ENCODE measurements at regions not wholly inside any gene's neighbourhood (a gene's known extent, or its start where the extent isn't known, plus 50 kb on each side); places are given as distances from the start of the nearest gene placed in this dataset.

DNA sequence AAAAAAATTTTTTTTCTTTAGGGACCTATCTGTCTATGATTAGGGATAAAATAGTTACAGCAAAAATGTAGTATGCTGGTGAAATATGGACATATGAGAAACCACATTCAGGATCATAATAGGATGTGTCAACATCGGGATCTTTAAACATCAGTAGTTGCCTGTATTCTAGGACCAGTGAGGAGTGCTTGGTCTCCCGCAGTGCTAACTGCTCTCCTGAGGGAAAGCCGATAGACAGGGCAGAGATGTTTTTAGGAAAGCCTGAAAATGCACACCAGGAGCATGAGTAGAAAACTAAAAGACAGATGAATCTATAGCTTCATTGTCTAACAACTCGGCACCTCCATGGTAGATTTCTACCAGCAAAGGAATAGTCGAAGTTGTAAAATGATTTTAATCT is 178.1 kb upstream of the SMIM31 start:
- TF ChIP-seq, protein P1, sequence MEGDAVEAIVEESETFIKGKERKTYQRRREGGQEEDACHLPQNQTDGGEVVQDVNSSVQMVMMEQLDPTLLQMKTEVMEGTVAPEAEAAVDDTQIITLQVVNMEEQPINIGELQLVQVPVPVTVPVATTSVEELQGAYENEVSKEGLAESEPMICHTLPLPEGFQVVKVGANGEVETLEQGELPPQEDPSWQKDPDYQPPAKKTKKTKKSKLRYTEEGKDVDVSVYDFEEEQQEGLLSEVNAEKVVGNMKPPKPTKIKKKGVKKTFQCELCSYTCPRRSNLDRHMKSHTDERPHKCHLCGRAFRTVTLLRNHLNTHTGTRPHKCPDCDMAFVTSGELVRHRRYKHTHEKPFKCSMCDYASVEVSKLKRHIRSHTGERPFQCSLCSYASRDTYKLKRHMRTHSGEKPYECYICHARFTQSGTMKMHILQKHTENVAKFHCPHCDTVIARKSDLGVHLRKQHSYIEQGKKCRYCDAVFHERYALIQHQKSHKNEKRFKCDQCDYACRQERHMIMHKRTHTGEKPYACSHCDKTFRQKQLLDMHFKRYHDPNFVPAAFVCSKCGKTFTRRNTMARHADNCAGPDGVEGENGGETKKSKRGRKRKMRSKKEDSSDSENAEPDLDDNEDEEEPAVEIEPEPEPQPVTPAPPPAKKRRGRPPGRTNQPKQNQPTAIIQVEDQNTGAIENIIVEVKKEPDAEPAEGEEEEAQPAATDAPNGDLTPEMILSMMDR (IDR thresholded peaks at IDR 0.05), result no peak
- no peak for TF ChIP-seq POLR2A (IDR thresholded peaks at IDR 0.05)
